A673 (cell line): ENCODE measurements at regions not wholly inside any gene's neighbourhood (a gene's known extent, or its start where the extent isn't known, plus 50 kb on each side); places are given as distances from the start of the nearest gene placed in this dataset.

Source experiments
- BruUV-seq: library from RNA; stranded (reverse); fragments of 400-500 nt; replicated peaks from 2 replicates; lab custom pipeline; 2021; lab: Mats Ljungman, UMichigan
- CTCF ChIA-PET: fragments of 300-600 bp; sonication (Branson Sonifier 250); formaldehyde crosslinking; loops from one replicate; lab custom pipeline; 2022; ENCODE audit warnings: antibody characterized with exemption; lab: Charles Lee
- POLR2A ChIA-PET: fragments of 300-600 bp; sonication (Branson Sonifier 250); formaldehyde crosslinking; loops from one replicate; lab custom pipeline; 2022; ENCODE audit warnings: antibody characterized with exemption; ENCODE audit not compliant: low non-redundant PET; lab: Charles Lee
- DNase-seq: peaks from one replicate; pipeline ENCODE4 v3.0.0-alpha.2; 2015; ENCODE audit warnings: low spot score
- H3K27ac ChIP-seq: fragments of 200-600 bp; sonication (generic); 2 replicates; pipeline ENCODE4 v1.5.1; 2016; ENCODE audit warnings: mixed run types, low read depth, mild to moderate bottlenecking, mixed read lengths, antibody characterized with exemption, low read length; ENCODE audit not compliant: poor library complexity, severe bottlenecking
- H3K27me3 ChIP-seq: fragments of 200-600 bp; sonication (generic); replicated peaks from 2 replicates; pipeline ENCODE4 v1.6.1; 2017; ENCODE audit warnings: mixed run types, low read depth, mild to moderate bottlenecking, mixed read lengths, antibody characterized with exemption, low read length; ENCODE audit not compliant: insufficient read depth, poor library complexity
- H3K36me3 ChIP-seq: fragments of 200-600 bp; sonication (generic); 2 replicates; pipeline ENCODE4 v1.6.1; 2016; ENCODE audit warnings: mixed run types, mild to moderate bottlenecking, mixed read lengths, antibody characterized with exemption, low read length; ENCODE audit not compliant: insufficient read depth, poor library complexity, severe bottlenecking
- H3K4me1 ChIP-seq: fragments of 200-600 bp; sonication (generic); 2 replicates; pipeline ENCODE4 v1.6.1; 2017; ENCODE audit warnings: mixed run types, mild to moderate bottlenecking, mixed read lengths, antibody characterized with exemption, low read length; ENCODE audit not compliant: insufficient read depth, poor library complexity, severe bottlenecking
- H3K4me3 ChIP-seq: fragments of 200-600 bp; sonication (generic); 2 replicates; pipeline ENCODE4 v1.5.1; 2016; ENCODE audit warnings: low read depth, mixed run types, mild to moderate bottlenecking, mixed read lengths, low read length; ENCODE audit not compliant: poor library complexity, severe bottlenecking
- H3K9me3 ChIP-seq: fragments of 200-600 bp; sonication (generic); 2 replicates; pipeline ENCODE4 v1.6.1; 2016; ENCODE audit warnings: mixed run types, low read depth, mild to moderate bottlenecking, mixed read lengths, antibody characterized with exemption, low read length; ENCODE audit not compliant: poor library complexity, severe bottlenecking
- EZH2 ChIP-seq: fragments of 200-600 bp; sonication (generic); IDR thresholded peaks from 2 replicates; pipeline ENCODE4 v1.6.1; 2017; ENCODE audit warnings: borderline replicate concordance, low read depth, mild to moderate bottlenecking, mixed read lengths, antibody characterized with exemption, low read length; ENCODE audit not compliant: poor library complexity, severe bottlenecking
- intact Hi-C: fragments of 100-400 bp; cut with micrococcal nuclease; formaldehyde crosslinking; loops from one replicate; pipeline ENCODE4 v1.10.0; 2022; ENCODE audit not compliant: unreplicated experiment
- TF ChIP-seq, protein P1 (sequence below): fragments of 300-800, 200-600 bp; sonication (generic); conservative IDR thresholded peaks from 2 replicates; pipeline ENCODE4 v1.5.1; 2017; ENCODE audit warnings: low read depth, mild to moderate bottlenecking, antibody characterized with exemption, low read length, moderate library complexity, mixed read lengths

DNA sequence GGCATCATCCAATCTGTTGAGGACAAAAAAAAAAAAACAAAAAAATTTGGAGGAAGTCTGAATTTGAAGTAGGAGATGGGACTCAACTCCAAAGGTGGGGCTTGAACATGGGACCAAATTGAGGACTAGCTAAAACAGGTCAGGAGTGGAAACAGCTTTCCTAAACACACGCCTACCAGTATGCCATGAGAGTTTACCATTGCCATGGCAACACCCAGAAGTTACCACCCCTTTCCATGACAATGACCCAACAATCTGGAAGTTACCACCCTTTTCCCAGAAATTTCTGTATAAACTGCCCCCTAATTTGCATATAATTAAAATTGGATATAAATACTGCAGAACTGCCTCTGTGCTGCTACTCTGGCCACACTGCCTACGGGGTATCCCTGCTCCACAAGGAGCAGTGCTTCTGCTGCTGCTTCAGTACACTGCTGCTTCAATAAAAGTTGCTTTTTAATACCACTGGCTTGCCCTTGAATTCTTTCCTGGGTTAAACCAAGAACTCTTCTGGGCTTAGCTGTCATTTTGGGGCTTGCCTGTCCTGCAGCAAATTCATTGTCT lies 73.3 kb upstream of the FSIP2 start:
- no peak overlapping the region for H3K4me3 ChIP-seq
- TF ChIP-seq, protein P1, sequence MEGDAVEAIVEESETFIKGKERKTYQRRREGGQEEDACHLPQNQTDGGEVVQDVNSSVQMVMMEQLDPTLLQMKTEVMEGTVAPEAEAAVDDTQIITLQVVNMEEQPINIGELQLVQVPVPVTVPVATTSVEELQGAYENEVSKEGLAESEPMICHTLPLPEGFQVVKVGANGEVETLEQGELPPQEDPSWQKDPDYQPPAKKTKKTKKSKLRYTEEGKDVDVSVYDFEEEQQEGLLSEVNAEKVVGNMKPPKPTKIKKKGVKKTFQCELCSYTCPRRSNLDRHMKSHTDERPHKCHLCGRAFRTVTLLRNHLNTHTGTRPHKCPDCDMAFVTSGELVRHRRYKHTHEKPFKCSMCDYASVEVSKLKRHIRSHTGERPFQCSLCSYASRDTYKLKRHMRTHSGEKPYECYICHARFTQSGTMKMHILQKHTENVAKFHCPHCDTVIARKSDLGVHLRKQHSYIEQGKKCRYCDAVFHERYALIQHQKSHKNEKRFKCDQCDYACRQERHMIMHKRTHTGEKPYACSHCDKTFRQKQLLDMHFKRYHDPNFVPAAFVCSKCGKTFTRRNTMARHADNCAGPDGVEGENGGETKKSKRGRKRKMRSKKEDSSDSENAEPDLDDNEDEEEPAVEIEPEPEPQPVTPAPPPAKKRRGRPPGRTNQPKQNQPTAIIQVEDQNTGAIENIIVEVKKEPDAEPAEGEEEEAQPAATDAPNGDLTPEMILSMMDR, result no peak
- TF ChIP-seq EZH2, result no peak
- no peaks in the 10 kb centered on the region for H3K9me3 ChIP-seq
- BruUV-seq, result no TSS peak
- DNase-seq, result no peak
- CTCF ChIA-PET, result no interaction called here
- H3K27me3 ChIP-seq, result no peaks in the 10 kb centered on the region
- no peak overlapping the region for H3K27ac ChIP-seq
- H3K4me1 ChIP-seq, result peaks cover 3% of the 10 kb centered on the region
- intact Hi-C loops, result no loop called here
- H3K36me3 ChIP-seq, result no peaks in the 10 kb centered on the region
- POLR2A ChIA-PET, result no interaction called here

DNA sequence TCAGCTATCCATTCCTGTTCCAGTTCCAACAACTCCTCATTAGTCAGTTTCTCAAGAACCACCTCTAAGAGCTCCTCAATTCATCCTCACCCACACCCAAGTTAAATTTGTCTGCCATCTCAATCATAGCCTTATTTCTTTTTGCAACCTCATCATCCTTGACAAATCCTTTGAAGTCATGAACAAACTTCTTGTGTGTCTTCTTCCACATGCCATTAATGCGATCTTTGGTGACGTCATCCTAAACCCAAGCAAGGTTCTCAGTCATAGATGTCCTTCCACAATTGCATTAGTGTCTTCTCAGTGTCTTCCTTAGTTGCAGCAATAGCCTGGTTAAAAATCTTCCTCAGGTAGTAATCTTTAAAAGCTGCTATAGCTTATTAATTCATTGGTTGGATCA lies 71.2 kb upstream of the FSIP2 start:
- TF ChIP-seq EZH2, result no peak
- TF ChIP-seq, protein P1, result no peak
- CTCF ChIA-PET, result no interaction called here

DNA sequence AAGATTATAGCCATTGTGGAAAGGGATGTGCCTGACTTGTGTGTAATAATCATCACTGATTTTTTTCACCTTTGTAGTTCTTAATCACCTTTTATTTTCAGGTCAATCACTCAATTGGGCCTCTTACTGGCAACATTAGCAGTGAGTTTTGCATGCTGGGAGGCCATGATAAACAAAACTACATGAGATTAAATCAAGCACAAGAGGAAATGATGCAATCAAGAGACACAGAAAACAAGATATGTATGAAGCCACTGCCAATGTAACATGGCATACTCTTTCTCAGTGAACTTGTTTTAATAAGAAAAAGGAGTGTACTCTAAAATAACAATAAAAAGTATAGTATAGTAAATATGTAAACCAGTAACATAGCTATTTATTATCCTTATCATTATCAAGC lies 69.9 kb upstream of the FSIP2 start:
- Histone ChIP-seq H3K27ac (no peak overlapping the region), H3K36me3 (no peaks in the 10 kb centered on the region), H3K4me1 (peaks cover 3% of the 10 kb centered on the region), H3K4me3 (no peak overlapping the region), H3K9me3 (no peaks in the 10 kb centered on the region), H3K27me3 (no peaks in the 10 kb centered on the region)
- intact Hi-C loops, result no loop called here
- POLR2A ChIA-PET, result no interaction called here
- TF ChIP-seq EZH2, result no peak
- TF ChIP-seq, protein P1, result no peak
- CTCF ChIA-PET, result no interaction called here
- peak; percentile 24 for DNase-seq
- no TSS peak for BruUV-seq

More for the DNA sequence above, 71.2 kb upstream of the FSIP2 start:
- Histone ChIP-seq H3K9me3 (no peaks in the 10 kb centered on the region), H3K4me3 (no peak overlapping the region), H3K27ac (no peak overlapping the region), H3K27me3 (no peaks in the 10 kb centered on the region), H3K4me1 (peaks cover 3% of the 10 kb centered on the region), H3K36me3 (no peaks in the 10 kb centered on the region)
- POLR2A ChIA-PET, result no interaction called here
- no TSS peak for BruUV-seq
- intact Hi-C loops, result no loop called here
- DNase-seq, result no peak
